ENCODE measurements at regions not wholly inside any gene's neighbourhood (a gene's known extent, or its start where the extent isn't known, plus 50 kb on each side); places are given as distances from the start of the nearest gene placed in this dataset.

DNA sequence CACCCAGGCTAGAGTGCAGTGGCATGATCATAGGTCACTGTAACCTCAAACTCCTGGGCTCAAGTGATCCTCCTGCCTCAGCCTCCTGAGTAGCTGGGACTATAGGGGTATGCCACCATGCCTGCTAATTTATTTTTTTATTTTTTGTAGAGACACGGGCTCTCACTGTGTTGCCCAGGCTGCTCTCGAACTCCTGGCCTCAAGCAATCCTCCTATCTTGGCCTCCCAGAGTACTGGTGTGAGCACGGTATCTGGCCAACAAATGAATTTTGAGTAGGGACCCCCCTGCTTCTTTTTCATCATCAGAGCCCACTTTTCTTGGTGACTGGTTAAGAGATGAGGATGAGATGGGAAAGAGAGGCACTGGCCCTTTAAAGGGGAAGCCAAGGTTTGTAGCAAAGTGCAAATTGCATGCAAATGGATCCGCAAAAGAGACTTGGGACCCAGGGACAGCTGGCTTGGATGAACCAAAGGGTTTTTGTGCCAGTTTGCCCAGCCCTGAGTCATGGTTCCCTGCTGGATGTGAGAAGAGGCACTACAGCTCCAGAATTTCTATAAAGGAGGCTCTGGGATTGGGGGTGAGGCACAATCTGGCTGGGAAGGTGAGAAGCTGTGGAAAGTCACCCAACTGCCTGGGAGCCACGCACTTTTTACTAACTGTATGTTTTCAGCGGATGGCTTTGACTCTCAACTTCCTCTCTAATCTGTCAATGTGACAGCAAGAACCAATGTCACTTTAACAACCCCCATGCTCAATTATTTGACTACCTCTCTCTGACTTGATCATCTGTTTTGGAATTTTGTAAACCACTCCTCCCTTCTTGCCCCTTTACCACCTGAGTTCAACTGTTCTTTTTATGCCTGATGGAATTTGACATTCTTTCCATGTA lies 58.7 kb upstream of the RNF24 start:
- peaks cover 0 to 37% (median 4%) of the 10 kb centered on the region in 6 donors for H3K4me1 ChIP-seq
- H3K27ac ChIP-seq, result peak overlapping the region in 2 of 8 donors; percentile 55 to 72
- TF ChIP-seq, protein P1, sequence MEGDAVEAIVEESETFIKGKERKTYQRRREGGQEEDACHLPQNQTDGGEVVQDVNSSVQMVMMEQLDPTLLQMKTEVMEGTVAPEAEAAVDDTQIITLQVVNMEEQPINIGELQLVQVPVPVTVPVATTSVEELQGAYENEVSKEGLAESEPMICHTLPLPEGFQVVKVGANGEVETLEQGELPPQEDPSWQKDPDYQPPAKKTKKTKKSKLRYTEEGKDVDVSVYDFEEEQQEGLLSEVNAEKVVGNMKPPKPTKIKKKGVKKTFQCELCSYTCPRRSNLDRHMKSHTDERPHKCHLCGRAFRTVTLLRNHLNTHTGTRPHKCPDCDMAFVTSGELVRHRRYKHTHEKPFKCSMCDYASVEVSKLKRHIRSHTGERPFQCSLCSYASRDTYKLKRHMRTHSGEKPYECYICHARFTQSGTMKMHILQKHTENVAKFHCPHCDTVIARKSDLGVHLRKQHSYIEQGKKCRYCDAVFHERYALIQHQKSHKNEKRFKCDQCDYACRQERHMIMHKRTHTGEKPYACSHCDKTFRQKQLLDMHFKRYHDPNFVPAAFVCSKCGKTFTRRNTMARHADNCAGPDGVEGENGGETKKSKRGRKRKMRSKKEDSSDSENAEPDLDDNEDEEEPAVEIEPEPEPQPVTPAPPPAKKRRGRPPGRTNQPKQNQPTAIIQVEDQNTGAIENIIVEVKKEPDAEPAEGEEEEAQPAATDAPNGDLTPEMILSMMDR (IDR thresholded peaks at IDR 0.05 in 8 of 11, conservative IDR thresholded peaks at IDR 0.05 in 3 of 11), result no peak
- TF ChIP-seq POLR2A (IDR thresholded peaks at IDR 0.05), result no peak
- no peak for TF ChIP-seq POLR2AphosphoS5 (IDR thresholded peaks at IDR 0.05)
- H3K9me3 ChIP-seq, result no peaks in the 10 kb centered on the region
- no peak for DNase-seq
- intact Hi-C loops (cut with DNase I; ENCODE audit: low total_unique reads), result no loop called here
- no peak overlapping the region for H3K4me3 ChIP-seq
- H3K27me3 ChIP-seq (replicated peaks in 1 of 7), result no peaks in the 10 kb centered on the region
- H3K36me3 ChIP-seq, result no peaks in the 10 kb centered on the region
- 61 to 71% (median 65%) methylated on average over 6 of the region's 6 CpGs for WGBS, 5 donors

- peak overlapping the region in 1 of 8 donors; percentile 11 for H3K27ac ChIP-seq
- H3K9me3 ChIP-seq, result no peaks in the 10 kb centered on the region
- H3K4me3 ChIP-seq, result no peak overlapping the region
- H3K27me3 ChIP-seq (replicated peaks in 1 of 7), result no peaks in the 10 kb centered on the region
- TF ChIP-seq POLR2A (IDR thresholded peaks at IDR 0.05), result no peak
- no peak for TF ChIP-seq POLR2AphosphoS5 (IDR thresholded peaks at IDR 0.05)
- TF ChIP-seq, protein P1 (IDR thresholded peaks at IDR 0.05 in 8 of 11, conservative IDR thresholded peaks at IDR 0.05 in 3 of 11), result no peak
- DNase-seq, result no peak
- H3K36me3 ChIP-seq, result no peaks in the 10 kb centered on the region
- intact Hi-C loops (cut with DNase I; ENCODE audit: low total_unique reads), result no loop called here
- H3K4me1 ChIP-seq, result peaks cover 0 to 65% (median 13%) of the 10 kb centered on the region in 6 donors
- WGBS, 5 donors, result 67 to 86% (median 71%) methylated on average over 5 of the region's 5 CpGs
These were observed 55.9 kb upstream of the RNF24 start for GRCh38 chr20:4071178-4071693.

DNA sequence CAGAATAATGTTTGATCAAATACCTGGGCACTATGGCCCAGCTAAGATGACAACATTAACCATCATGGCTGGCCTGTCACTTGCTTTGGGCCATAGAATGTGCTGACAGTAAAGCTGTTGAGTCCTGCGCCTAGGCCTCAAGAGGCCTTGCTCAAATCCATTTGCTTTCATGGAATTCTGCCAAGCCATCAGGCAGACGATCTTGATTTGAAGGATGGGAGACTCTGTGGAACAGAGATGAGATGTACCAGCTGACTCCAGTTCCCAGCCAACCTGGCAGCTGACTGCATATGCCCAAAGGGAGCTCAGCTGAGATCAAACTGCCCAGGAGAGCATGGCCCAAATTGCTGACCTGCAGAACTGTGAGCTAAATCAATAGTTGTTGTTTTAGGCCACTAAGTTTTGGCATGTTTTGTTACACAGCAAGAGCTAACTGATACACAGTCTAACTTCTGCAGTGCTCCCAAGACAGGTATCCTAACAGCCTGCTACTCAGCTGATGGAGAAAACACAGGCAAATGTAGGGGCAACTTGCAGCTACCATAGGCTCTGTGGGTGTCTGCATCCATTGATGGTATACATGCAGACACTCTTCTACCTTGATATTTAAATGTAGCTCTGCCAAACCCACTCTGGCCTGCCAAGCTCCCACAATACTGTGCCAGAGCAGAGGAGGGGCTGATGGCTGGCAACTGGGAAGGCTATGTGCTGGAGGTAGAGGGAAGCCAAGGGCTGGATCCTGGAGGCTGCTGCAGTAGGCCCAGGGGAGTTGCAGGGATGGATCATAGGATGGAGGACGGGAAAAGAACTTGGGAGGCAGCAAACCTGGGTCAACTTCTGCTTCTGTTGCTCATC lies 55.2 kb upstream of the RNF24 start:
- no peaks in the 10 kb centered on the region for H3K27me3 ChIP-seq (replicated peaks in 1 of 7)
- H3K4me1 ChIP-seq, result peaks cover 0 to 68% (median 19%) of the 10 kb centered on the region in 6 donors
- no peak for DNase-seq
- no peaks in the 10 kb centered on the region for H3K9me3 ChIP-seq
- intact Hi-C loops (cut with DNase I; ENCODE audit: low total_unique reads), result no loop called here
- 75 to 87% (median 85%) methylated on average over 3 of the region's 3 CpGs for WGBS, 5 donors
- no peaks in the 10 kb centered on the region for H3K36me3 ChIP-seq
- H3K27ac ChIP-seq, result no peak overlapping the region
- TF ChIP-seq POLR2A (IDR thresholded peaks at IDR 0.05), result no peak
- TF ChIP-seq POLR2AphosphoS5 (IDR thresholded peaks at IDR 0.05), result no peak
- TF ChIP-seq, protein P1 (IDR thresholded peaks at IDR 0.05 in 8 of 11, conservative IDR thresholded peaks at IDR 0.05 in 3 of 11), result no peak
- H3K4me3 ChIP-seq, result no peak overlapping the region

All from spleen (tissue), 11 donors.